Left lung (tissue), 4 donors: ENCODE measurements at regions not wholly inside any gene's neighbourhood (a gene's known extent, or its start where the extent isn't known, plus 50 kb on each side); places are given as distances from the start of the nearest gene placed in this dataset.

Source experiments
- ATAC-seq: fragments of 200-7000 bp; cut with Tn5 transposase; one replicate; pipeline ENCODE4 v1.9.1; 2020; ENCODE audit warnings: moderate library complexity
- DNase-seq, 4 donors: peaks; one replicate each; pipeline ENCODE4 v3.0.0-alpha.2; 2013 to 2020
- H3K27ac ChIP-seq, 2 donors: fragments of 200-600 bp; sonication (generic) in 1 of 2; one replicate each; pipeline versions ENCODE4 v1.5.0 to v1.8.0; 2020 to 2021
- H3K27me3 ChIP-seq, 2 donors: fragments of 200-600 bp; sonication (generic) in 1 of 2; one replicate each; pipeline versions ENCODE4 v1.5.0 to v1.8.0; 2020 to 2021
- H3K36me3 ChIP-seq, 2 donors: fragments of 200-600 bp; sonication (generic) in 1 of 2; one replicate each; pipeline versions ENCODE4 v1.5.0 to v1.8.0; 2020 to 2021
- H3K4me1 ChIP-seq, 2 donors: fragments of 200-600 bp; one replicate each; pipeline ENCODE4 v1.8.0; 2021
- H3K4me3 ChIP-seq, 2 donors: fragments of 200-600 bp; sonication (generic) in 1 of 2; one replicate each; pipeline versions ENCODE4 v1.5.0 to v1.8.0; 2020 to 2021; ENCODE audit warnings: mild to moderate bottlenecking in 1 of 2
- H3K9me3 ChIP-seq, 2 donors: fragments of 200-600 bp; sonication (generic) in 1 of 2; one replicate each; pipeline versions ENCODE4 v1.5.0 to v1.8.0; 2020 to 2021
- intact Hi-C, 2 donors: fragments of 100-400 bp; cut with DNase I; formaldehyde crosslinking; loops; one replicate each; pipeline versions ENCODE4 v1.11.2 to v1.14.2; 2022
- TF ChIP-seq, protein P1 (sequence below), 2 donors: fragments of 200-600 bp; sonication (generic) in 1 of 2; IDR thresholded peaks; one replicate each; pipeline versions ENCODE4 v1.5.0 to v1.8.0; 2021; ENCODE audit warnings: antibody characterized with exemption in 2 of 2
- donor health status: DM: no; HTN: yes; CAD: no.
- donor health status: DM: no; HTN: no; CAD: no.

DNA sequence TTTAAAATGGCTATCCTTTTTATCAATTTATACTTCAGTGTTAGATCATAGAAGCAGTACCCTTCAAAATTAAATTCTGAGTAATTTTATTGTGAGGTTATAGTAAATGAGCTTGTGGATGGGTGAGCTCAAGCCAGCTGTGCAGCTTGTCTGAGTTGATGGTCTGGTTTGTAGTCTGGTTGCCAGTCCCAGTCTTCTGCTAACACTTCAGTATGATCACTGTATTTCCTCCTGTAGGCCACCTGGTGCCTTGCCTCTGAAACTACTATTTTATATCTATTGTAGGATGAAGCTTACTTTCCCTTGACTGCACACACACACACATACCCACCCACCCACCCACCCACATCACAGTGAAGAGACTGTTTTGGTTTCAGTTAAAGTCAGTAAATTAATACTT, 496.4 kb downstream of the PCNX1 start:
- no peaks in the 10 kb centered on the region for H3K27me3 ChIP-seq
- intact Hi-C loops: no loop called here

DNA sequence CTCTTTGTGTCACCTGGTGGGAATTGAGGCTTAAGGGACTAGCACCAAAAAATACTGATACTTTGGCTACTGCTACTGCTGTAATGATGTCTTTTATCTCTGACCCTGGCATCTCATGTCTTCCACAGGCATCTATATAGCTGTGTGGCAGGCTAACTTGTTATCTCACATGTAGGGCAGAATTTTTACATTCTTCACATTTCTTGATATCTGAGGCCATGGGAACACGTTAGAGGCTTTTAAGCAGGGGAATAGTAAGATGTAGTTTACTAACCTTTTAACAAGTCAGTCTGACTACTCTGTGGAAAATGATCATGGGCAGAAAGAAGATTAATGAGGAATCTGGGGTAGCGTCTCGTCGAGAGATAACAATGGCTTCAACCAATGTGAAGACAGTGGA, 498.4 kb downstream of the PCNX1 start:
- intact Hi-C loops: no loop called here
- no peaks in the 10 kb centered on the region for H3K9me3 ChIP-seq
- H3K27ac ChIP-seq: no peak overlapping the region
- no peak for DNase-seq
- TF ChIP-seq, protein P1, sequence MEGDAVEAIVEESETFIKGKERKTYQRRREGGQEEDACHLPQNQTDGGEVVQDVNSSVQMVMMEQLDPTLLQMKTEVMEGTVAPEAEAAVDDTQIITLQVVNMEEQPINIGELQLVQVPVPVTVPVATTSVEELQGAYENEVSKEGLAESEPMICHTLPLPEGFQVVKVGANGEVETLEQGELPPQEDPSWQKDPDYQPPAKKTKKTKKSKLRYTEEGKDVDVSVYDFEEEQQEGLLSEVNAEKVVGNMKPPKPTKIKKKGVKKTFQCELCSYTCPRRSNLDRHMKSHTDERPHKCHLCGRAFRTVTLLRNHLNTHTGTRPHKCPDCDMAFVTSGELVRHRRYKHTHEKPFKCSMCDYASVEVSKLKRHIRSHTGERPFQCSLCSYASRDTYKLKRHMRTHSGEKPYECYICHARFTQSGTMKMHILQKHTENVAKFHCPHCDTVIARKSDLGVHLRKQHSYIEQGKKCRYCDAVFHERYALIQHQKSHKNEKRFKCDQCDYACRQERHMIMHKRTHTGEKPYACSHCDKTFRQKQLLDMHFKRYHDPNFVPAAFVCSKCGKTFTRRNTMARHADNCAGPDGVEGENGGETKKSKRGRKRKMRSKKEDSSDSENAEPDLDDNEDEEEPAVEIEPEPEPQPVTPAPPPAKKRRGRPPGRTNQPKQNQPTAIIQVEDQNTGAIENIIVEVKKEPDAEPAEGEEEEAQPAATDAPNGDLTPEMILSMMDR (IDR thresholded peaks at IDR 0.05): no peak
- ATAC-seq: no peak
- no peaks in the 10 kb centered on the region for H3K36me3 ChIP-seq
- peaks cover 5 to 13% of the 10 kb centered on the region in 2 donors for H3K4me1 ChIP-seq
- no peak overlapping the region for H3K4me3 ChIP-seq
- no peaks in the 10 kb centered on the region for H3K27me3 ChIP-seq

More for the DNA sequence above, 496.4 kb downstream of the PCNX1 start:
- Histone ChIP-seq H3K4me1 (peaks cover 6 to 30% of the 10 kb centered on the region in 2 donors), H3K27ac (no peak overlapping the region), H3K4me3 (no peak overlapping the region), H3K9me3 (no peaks in the 10 kb centered on the region), H3K36me3 (no peaks in the 10 kb centered on the region)
- DNase-seq (no peak), ATAC-seq (peak; percentile 50)
- TF ChIP-seq, protein P1 (IDR thresholded peaks at IDR 0.05): no peak

DNA sequence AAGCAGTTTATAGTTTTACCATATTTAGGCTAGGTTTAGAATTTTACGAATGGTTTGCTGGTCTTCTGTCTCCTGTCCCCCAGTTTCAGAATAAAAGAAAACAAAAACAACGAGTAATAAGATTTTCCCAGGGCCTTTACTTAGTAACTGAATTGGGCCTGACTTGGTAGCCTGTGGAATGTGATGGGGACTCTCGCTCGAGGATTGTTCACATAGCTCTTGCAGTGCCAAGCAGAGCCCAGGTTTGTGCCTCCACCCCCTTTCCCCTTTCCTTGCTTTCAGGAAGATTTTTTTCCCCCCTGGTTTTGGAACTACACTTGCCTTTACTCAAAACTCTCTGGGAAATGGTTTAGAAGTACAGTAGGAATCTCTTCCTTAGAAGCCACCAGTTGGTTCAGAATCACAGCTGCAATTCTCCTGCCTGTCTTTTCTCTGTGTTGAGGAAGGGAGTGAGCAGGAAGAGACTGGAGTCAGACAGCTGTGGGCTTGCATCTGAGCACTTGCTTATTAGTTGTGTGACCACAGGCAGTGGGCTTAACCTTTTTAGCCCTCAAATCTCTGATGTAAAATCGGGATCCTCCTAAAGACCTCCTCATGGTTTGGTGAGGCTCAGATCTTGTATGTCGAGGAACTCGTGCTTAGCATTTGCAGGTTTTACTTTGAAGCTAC, 501.2 kb downstream of the PCNX1 start:
- ATAC-seq: no peak
- TF ChIP-seq, protein P1 (IDR thresholded peaks at IDR 0.05): no peak

DNA sequence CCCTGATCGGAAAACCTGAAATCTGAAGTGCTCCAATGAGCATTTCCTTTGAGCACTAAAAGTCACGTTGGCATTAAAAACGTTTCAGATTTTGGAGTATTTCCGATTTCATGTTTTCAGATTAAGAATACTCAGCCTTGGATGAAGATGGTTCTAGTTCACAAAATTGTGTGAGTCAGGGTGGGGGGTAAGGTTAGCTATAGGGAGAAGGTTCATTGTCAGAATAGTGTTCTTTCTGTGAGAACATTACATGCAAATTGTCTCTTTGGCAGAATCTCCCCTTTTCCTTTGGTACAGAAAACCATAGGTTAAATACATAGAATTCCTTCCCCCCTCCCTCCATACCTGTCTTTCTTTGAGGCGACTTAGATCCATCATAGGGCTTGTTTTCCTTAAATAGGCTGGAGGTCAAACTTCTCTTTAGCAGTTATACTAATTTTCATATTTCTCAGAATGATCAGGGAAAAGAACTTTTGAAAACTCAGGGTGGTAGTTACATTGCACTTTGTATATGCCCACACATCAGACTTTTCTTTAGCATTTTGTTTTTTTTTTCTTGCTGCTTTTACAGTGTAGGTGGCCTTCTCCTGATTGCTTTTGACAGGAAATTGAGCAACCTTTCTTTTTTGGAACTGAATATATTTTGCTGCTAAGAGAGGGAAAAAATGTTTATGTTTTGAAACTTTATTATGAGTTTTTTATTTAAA, 503.5 kb downstream of the PCNX1 start:
- H3K36me3 ChIP-seq: no peaks in the 10 kb centered on the region
- DNase-seq (peak in 2 of 4 donors; percentile 33 to 58), ATAC-seq (no peak)
- TF ChIP-seq, protein P1 (IDR thresholded peaks at IDR 0.05): no peak
- no peaks in the 10 kb centered on the region for H3K9me3 ChIP-seq
- H3K27me3 ChIP-seq: no peaks in the 10 kb centered on the region
- intact Hi-C loops: no loop called here
- no peak overlapping the region for H3K4me3 ChIP-seq
- H3K4me1 ChIP-seq: peaks cover 0 to 11% of the 10 kb centered on the region in 2 donors
- H3K27ac ChIP-seq: no peak overlapping the region

More for the DNA sequence above, 501.2 kb downstream of the PCNX1 start:
- intact Hi-C loops: no loop called here
- no peak overlapping the region for H3K27ac ChIP-seq
- H3K36me3 ChIP-seq: no peaks in the 10 kb centered on the region
- no peaks in the 10 kb centered on the region for H3K9me3 ChIP-seq
- DNase-seq: no peak
- H3K27me3 ChIP-seq: no peaks in the 10 kb centered on the region
- no peak overlapping the region for H3K4me3 ChIP-seq
- H3K4me1 ChIP-seq: peaks cover 0 to 11% of the 10 kb centered on the region in 2 donors

GRCh38 chr14:71411285-71411595, 504.0 kb downstream of the PCNX1 start:
- DNase-seq (no peak), ATAC-seq (no peak)
- no peaks in the 10 kb centered on the region for H3K27me3 ChIP-seq
- H3K36me3 ChIP-seq: no peaks in the 10 kb centered on the region
- intact Hi-C loops: no loop called here
- no peak overlapping the region for H3K27ac ChIP-seq
- TF ChIP-seq, protein P1 (IDR thresholded peaks at IDR 0.05): no peak
- H3K4me1 ChIP-seq: peaks cover 0 to 11% of the 10 kb centered on the region in 2 donors
- no peaks in the 10 kb centered on the region for H3K9me3 ChIP-seq
- no peak overlapping the region for H3K4me3 ChIP-seq
